ENCODE measurements at regions not wholly inside any gene's neighbourhood (a gene's known extent, or its start where the extent isn't known, plus 50 kb on each side); places are given as distances from the start of the nearest gene placed in this dataset.

DNA sequence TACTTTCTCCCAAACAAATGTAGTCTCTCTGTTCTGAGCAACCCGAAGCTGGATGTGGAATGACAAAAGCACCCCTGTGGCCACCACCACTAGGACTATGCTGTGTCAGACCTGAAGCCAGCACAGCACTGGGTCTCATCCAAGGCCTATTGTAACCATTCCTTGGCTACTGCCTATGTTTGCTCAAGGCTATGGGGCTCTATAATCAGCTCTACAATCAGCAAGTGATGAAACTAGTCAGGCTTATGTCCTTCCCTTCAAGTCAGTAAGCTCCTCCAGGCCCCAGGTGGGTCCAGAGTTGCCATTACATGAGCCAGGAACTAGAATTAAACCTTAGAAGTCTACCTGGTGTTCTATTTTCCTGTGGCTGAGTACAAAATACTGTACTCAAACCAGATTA, 370.2 kb downstream of the TBX15 start:
- no TSS peak for BruUV-seq (replicated peaks)
- H3K27ac ChIP-seq (ENCODE audit: extremely low read length, insufficient read depth, low read length) = no peak overlapping the region
- TF ChIP-seq NCOR1 (IDR thresholded peaks at IDR 0.05; ENCODE audit: borderline replicate concordance, low read length) (no peak), ZNF672 (CRISPR knock-in tag; IDR thresholded peaks at IDR 0.05) (no peak), THAP11 (CRISPR knock-in tag; IDR thresholded peaks at IDR 0.05) (no peak), ZNF34 (CRISPR knock-in tag; IDR thresholded peaks at IDR 0.05; ENCODE audit: borderline replicate concordance) (no peak), ZNF230 (CRISPR knock-in tag; IDR thresholded peaks at IDR 0.05) (no peak), KDM1A (CRISPR knock-in tag; IDR thresholded peaks at IDR 0.05) (no peak), NCOA2 (CRISPR knock-in tag; IDR thresholded peaks at IDR 0.05) (no peak), ZBTB38 (CRISPR knock-in tag; IDR thresholded peaks at IDR 0.05) (no peak), ZNF768 (CRISPR knock-in tag; IDR thresholded peaks at IDR 0.05) (no peak), ZNF207 (IDR thresholded peaks at IDR 0.05; ENCODE audit: borderline replicate concordance) (no peak), ZNF441 (CRISPR knock-in tag; IDR thresholded peaks at IDR 0.05; ENCODE audit: borderline replicate concordance) (no peak), ZNF619 (CRISPR knock-in tag; IDR thresholded peaks at IDR 0.05) (no peak), SRSF1 (optimal IDR thresholded peaks at IDR 0.05; ENCODE audit: low read depth, low read length) (no peak), HES4 (CRISPR knock-in tag; IDR thresholded peaks at IDR 0.05; ENCODE audit: borderline replicate concordance) (no peak), TBX2 (CRISPR knock-in tag; IDR thresholded peaks at IDR 0.05; ENCODE audit: borderline replicate concordance) (no peak), ZNF550 (CRISPR knock-in tag; IDR thresholded peaks at IDR 0.05; ENCODE audit: borderline replicate concordance) (no peak)
- TF ChIP-seq, protein P1, sequence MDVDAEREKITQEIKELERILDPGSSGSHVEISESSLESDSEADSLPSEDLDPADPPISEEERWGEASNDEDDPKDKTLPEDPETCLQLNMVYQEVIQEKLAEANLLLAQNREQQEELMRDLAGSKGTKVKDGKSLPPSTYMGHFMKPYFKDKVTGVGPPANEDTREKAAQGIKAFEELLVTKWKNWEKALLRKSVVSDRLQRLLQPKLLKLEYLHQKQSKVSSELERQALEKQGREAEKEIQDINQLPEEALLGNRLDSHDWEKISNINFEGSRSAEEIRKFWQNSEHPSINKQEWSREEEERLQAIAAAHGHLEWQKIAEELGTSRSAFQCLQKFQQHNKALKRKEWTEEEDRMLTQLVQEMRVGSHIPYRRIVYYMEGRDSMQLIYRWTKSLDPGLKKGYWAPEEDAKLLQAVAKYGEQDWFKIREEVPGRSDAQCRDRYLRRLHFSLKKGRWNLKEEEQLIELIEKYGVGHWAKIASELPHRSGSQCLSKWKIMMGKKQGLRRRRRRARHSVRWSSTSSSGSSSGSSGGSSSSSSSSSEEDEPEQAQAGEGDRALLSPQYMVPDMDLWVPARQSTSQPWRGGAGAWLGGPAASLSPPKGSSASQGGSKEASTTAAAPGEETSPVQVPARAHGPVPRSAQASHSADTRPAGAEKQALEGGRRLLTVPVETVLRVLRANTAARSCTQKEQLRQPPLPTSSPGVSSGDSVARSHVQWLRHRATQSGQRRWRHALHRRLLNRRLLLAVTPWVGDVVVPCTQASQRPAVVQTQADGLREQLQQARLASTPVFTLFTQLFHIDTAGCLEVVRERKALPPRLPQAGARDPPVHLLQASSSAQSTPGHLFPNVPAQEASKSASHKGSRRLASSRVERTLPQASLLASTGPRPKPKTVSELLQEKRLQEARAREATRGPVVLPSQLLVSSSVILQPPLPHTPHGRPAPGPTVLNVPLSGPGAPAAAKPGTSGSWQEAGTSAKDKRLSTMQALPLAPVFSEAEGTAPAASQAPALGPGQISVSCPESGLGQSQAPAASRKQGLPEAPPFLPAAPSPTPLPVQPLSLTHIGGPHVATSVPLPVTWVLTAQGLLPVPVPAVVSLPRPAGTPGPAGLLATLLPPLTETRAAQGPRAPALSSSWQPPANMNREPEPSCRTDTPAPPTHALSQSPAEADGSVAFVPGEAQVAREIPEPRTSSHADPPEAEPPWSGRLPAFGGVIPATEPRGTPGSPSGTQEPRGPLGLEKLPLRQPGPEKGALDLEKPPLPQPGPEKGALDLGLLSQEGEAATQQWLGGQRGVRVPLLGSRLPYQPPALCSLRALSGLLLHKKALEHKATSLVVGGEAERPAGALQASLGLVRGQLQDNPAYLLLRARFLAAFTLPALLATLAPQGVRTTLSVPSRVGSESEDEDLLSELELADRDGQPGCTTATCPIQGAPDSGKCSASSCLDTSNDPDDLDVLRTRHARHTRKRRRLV (CRISPR knock-in tag; IDR thresholded peaks at IDR 0.05) = no peak
- TF ChIP-seq, protein P2, sequence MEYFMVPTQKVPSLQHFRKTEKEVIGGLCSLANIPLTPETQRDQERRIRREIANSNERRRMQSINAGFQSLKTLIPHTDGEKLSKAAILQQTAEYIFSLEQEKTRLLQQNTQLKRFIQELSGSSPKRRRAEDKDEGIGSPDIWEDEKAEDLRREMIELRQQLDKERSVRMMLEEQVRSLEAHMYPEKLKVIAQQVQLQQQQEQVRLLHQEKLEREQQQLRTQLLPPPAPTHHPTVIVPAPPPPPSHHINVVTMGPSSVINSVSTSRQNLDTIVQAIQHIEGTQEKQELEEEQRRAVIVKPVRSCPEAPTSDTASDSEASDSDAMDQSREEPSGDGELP (IDR thresholded peaks at IDR 0.05; ENCODE audit: borderline replicate concordance, low read depth) = no peak
- TF ChIP-seq, protein P3, sequence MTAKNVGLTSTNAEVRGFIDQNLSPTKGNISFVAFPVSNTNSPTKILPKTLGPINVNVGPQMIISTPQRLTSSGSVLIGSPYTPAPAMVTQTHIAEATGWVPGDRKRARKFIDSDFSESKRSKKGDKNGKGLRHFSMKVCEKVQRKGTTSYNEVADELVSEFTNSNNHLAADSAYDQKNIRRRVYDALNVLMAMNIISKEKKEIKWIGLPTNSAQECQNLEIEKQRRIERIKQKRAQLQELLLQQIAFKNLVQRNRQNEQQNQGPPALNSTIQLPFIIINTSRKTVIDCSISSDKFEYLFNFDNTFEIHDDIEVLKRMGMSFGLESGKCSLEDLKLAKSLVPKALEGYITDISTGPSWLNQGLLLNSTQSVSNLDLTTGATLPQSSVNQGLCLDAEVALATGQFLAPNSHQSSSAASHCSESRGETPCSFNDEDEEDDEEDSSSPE (CRISPR knock-in tag; IDR thresholded peaks at IDR 0.05) = no peak
- POLR2A ChIA-PET = no interaction called here
- in situ Hi-C loops (cut with HindIII; ENCODE audit: extremely low pct_ligation_motif_present, low pct_unique_long_range_greater_than_20kb) = no loop called here
- DNase-seq (ENCODE audit: low spot score) (no peak), ATAC-seq (no peak), FAIRE-seq (no peak)
- 0% methylated on average over 1 of the region's 1 CpG for WGBS (ENCODE audit: low lambda C conversion rate)
- no peaks in the 10 kb centered on the region for H3K9me3 ChIP-seq (ENCODE audit: low read length)
- no peak overlapping the region for H3K4me2 ChIP-seq (ENCODE audit: low read depth, low read length)
- intact Hi-C loops (cut with micrococcal nuclease; ENCODE audit: unreplicated experiment) = no loop called here
- H3K4me3 ChIP-seq (replicated peaks in 1 of 3; ENCODE audit: insufficient read depth in 1 of 3, low read depth in 2 of 3, low read length in 3 of 3) = no peak overlapping the region
- no peak overlapping the region for H2AFZ ChIP-seq (ENCODE audit: low read length)
- CTCF ChIA-PET (ENCODE audit: low intra/inter-chr PET ratio, low total read pairs) = no interaction called here
- no peaks in the 10 kb centered on the region for H3K79me2 ChIP-seq (ENCODE audit: insufficient read depth, low read length)
- H3K27me3 ChIP-seq (ENCODE audit: control insufficient read depth in 1 of 2, insufficient read depth in 2 of 2, low read length in 2 of 2) = no peaks in the 10 kb centered on the region
- H3K36me3 ChIP-seq (replicated peaks in 1 of 2; ENCODE audit: control insufficient read depth in 1 of 2, insufficient read depth in 2 of 2, low read length in 2 of 2) = no peaks in the 10 kb centered on the region
- H3K9ac ChIP-seq (ENCODE audit: insufficient read depth, low read depth, low read length) = no peak overlapping the region
- H4K20me1 ChIP-seq (ENCODE audit: insufficient read depth, low read length) = no peaks in the 10 kb centered on the region
- H3K4me1 ChIP-seq (ENCODE audit: insufficient read depth, low read length) = no peaks in the 10 kb centered on the region
